Esophagus mucosa (tissue), 1 donor: ENCODE measurements at regions not wholly inside any gene's neighbourhood (a gene's known extent, or its start where the extent isn't known, plus 50 kb on each side); places are given as distances from the start of the nearest gene placed in this dataset.
"Not testable (repeated sequence)": the region's sequence is repeated elsewhere in the genome, so short reads cannot be mapped to it uniquely, and the experiment has no call there.

Experiments used
- ATAC-seq: fragments of 200-7000 bp; cut with Tn5 transposase; one replicate; pipeline ENCODE4 v1.9.1; 2020
- donor health status: DM: yes; HTN: yes; CAD: no.

- ATAC-seq, result no peak
These were observed 385.1 kb downstream of the DTWD2 start for GRCh38 chr5:118603278-118603677.

- no peak for ATAC-seq
These were observed 390.0 kb downstream of the DTWD2 start for GRCh38 chr5:118598311-118598710.

- no peak for ATAC-seq
These were observed 390.8 kb downstream of the DTWD2 start for GRCh38 chr5:118597543-118597942.

- no peak for ATAC-seq
These were observed 392.1 kb downstream of the DTWD2 start for GRCh38 chr5:118596255-118596654.

GRCh38 chr5:118593003-118593328, 395.4 kb downstream of the DTWD2 start:
- no peak for ATAC-seq

- no peak for ATAC-seq
These were observed 395.9 kb downstream of the DTWD2 start for GRCh38 chr5:118592229-118593002.

GRCh38 chr5:118590806-118591205, 397.5 kb downstream of the DTWD2 start:
- no peak for ATAC-seq

GRCh38 chr5:118580949-118581348, 407.4 kb downstream of the DTWD2 start:
- ATAC-seq, result no peak

GRCh38 chr5:118578093-118578492, 410.3 kb downstream of the DTWD2 start:
- ATAC-seq, result no peak

GRCh38 chr5:118577621-118578020, 410.7 kb downstream of the DTWD2 start:
- ATAC-seq, result no peak

GRCh38 chr5:118570276-118570675, 418.1 kb downstream of the DTWD2 start:
- not testable (repeated sequence) for ATAC-seq

- ATAC-seq, result not testable (repeated sequence)
These were observed 418.8 kb downstream of the DTWD2 start for GRCh38 chr5:118569596-118569995.

GRCh38 chr5:118565335-118565971, 422.9 kb downstream of the DTWD2 start:
- no peak for ATAC-seq

GRCh38 chr5:118561971-118562370, 426.4 kb downstream of the DTWD2 start:
- no peak for ATAC-seq

- ATAC-seq, result no peak
These were observed 427.1 kb downstream of the DTWD2 start for GRCh38 chr5:118561235-118561634.

- no peak for ATAC-seq
These were observed 429.5 kb downstream of the DTWD2 start for GRCh38 chr5:118558871-118559270.

- no peak for ATAC-seq
These were observed 431.1 kb downstream of the DTWD2 start for GRCh38 chr5:118557251-118557661.

GRCh38 chr5:118556792-118557191, 431.6 kb downstream of the DTWD2 start:
- no peak for ATAC-seq

- no peak for ATAC-seq
These were observed 432.6 kb downstream of the DTWD2 start for GRCh38 chr5:118555727-118556126.

GRCh38 chr5:118554981-118555380, 433.4 kb downstream of the DTWD2 start:
- ATAC-seq, result no peak

- no peak for ATAC-seq
These were observed 434.1 kb downstream of the DTWD2 start for GRCh38 chr5:118554241-118554640.

GRCh38 chr5:118553662-118554061, 434.7 kb downstream of the DTWD2 start:
- ATAC-seq, result no peak

GRCh38 chr5:118552731-118553360, 435.5 kb downstream of the DTWD2 start:
- no peak for ATAC-seq

GRCh38 chr5:118552146-118552545, 436.2 kb downstream of the DTWD2 start:
- no peak for ATAC-seq
